GM18867 (cell line): ENCODE measurements at regions not wholly inside any gene's neighbourhood (a gene's known extent, or its start where the extent isn't known, plus 50 kb on each side); places are given as distances from the start of the nearest gene placed in this dataset.
"Not testable (repeated sequence)": the region's sequence is repeated elsewhere in the genome, so short reads cannot be mapped to it uniquely, and the experiment has no call there.

Source experiments
- ATAC-seq: cut with Tn5 transposase; IDR thresholded peaks from one replicate; pipeline ENCODE4 v1.9.1; 2021; ENCODE audit warnings: mild to moderate bottlenecking, moderate library complexity; ENCODE audit not compliant: unreplicated experiment

GRCh38 chr7:101740981-101741725 is 76.3 kb upstream of the CUX1 start:
- no peak for ATAC-seq

GRCh38 chr7:101743241-101743994 is 74.0 kb upstream of the CUX1 start:
- no peak for ATAC-seq

GRCh38 chr7:101743995-101744360 is 73.4 kb upstream of the CUX1 start:
- ATAC-seq, result no peak

GRCh38 chr7:101744588-101744987 is 72.8 kb upstream of the CUX1 start:
- no peak for ATAC-seq

GRCh38 chr7:101746314-101746713 is 71.1 kb upstream of the CUX1 start:
- ATAC-seq, result no peak

GRCh38 chr7:101747053-101747878 is 70.2 kb upstream of the CUX1 start:
- no peak for ATAC-seq

GRCh38 chr7:101747879-101748345 is 69.5 kb upstream of the CUX1 start:
- ATAC-seq, result no peak

- no peak for ATAC-seq
Observed at GRCh38 chr7:101749891-101750290, 67.5 kb upstream of the CUX1 start.

GRCh38 chr7:101753316-101753715 is 64.1 kb upstream of the CUX1 start:
- ATAC-seq, result no peak

GRCh38 chr7:101754424-101755159 is 62.8 kb upstream of the CUX1 start:
- ATAC-seq, result no peak

- ATAC-seq, result no peak
Observed at GRCh38 chr7:101757879-101758278, 59.5 kb upstream of the CUX1 start.

- not testable (repeated sequence) for ATAC-seq
Observed at GRCh38 chr7:101758519-101758918, 58.9 kb upstream of the CUX1 start.

GRCh38 chr7:101764221-101764620 is 53.2 kb upstream of the CUX1 start:
- ATAC-seq, result no peak

GRCh38 chr7:101767544-101767943 is 49.9 kb upstream of the CUX1 start:
- ATAC-seq, result no peak
